ENCODE measurements at regions not wholly inside any gene's neighbourhood (a gene's known extent, or its start where the extent isn't known, plus 50 kb on each side); places are given as distances from the start of the nearest gene placed in this dataset.

- no peak for ATAC-seq
These were observed 69.9 kb upstream of the WNT11 start for GRCh38 chr11:76276046-76276780.

- no peak for ATAC-seq
These were observed 69.1 kb upstream of the WNT11 start for GRCh38 chr11:76275446-76275845.

- no peak for ATAC-seq
These were observed 64.8 kb upstream of the WNT11 start for GRCh38 chr11:76271068-76271467.

- no peak for ATAC-seq
These were observed 64.1 kb upstream of the WNT11 start for GRCh38 chr11:76270389-76270788.

- ATAC-seq: no peak
These were observed 63.5 kb upstream of the WNT11 start for GRCh38 chr11:76269661-76270261.

GRCh38 chr11:76269247-76269646 lies 62.9 kb upstream of the WNT11 start:
- no peak for ATAC-seq

- no peak for ATAC-seq
These were observed 62.2 kb upstream of the WNT11 start for GRCh38 chr11:76268498-76268897.

- no peak for ATAC-seq
These were observed 61.3 kb upstream of the WNT11 start for GRCh38 chr11:76267556-76267955.

- peak in 1 of 2 donors; percentile 41 for ATAC-seq
These were observed 60.2 kb upstream of the WNT11 start for GRCh38 chr11:76266286-76267100.

GRCh38 chr11:76265771-76266241 lies 59.5 kb upstream of the WNT11 start:
- ATAC-seq: no peak

- no peak for ATAC-seq
These were observed 57.4 kb upstream of the WNT11 start for GRCh38 chr11:76263657-76264056.

GRCh38 chr11:76263166-76263565 lies 56.9 kb upstream of the WNT11 start:
- no peak for ATAC-seq

GRCh38 chr11:76260296-76260925 lies 54.1 kb upstream of the WNT11 start:
- no peak for ATAC-seq

GRCh38 chr11:76259299-76259908 lies 53.1 kb upstream of the WNT11 start:
- ATAC-seq: no peak

- no peak for ATAC-seq
These were observed 50.9 kb upstream of the WNT11 start for GRCh38 chr11:76257074-76257719.

- no peak for ATAC-seq
These were observed 50.1 kb upstream of the WNT11 start for GRCh38 chr11:76256448-76256847.

Data from activated CD4-positive, CD25-positive, alpha-beta regulatory T cell treated with anti-CD3 and anti-CD28 coated beads, Interleukin-2, amount 50 U/mL, for 24 hours (primary cell).